GM18861 (cell line): ENCODE measurements at regions not wholly inside any gene's neighbourhood (a gene's known extent, or its start where the extent isn't known, plus 50 kb on each side); places are given as distances from the start of the nearest gene placed in this dataset.
"Not testable (repeated sequence)": the region's sequence is repeated elsewhere in the genome, so short reads cannot be mapped to it uniquely, and the experiment has no call there.

Experiments used
- ATAC-seq: cut with Tn5 transposase; IDR thresholded peaks from one replicate; pipeline ENCODE4 v1.9.1; 2021; ENCODE audit not compliant: unreplicated experiment

GRCh38 chr14:40058901-40059897 is 627.0 kb upstream of the FBXO33 start:
- no peak for ATAC-seq

DNA sequence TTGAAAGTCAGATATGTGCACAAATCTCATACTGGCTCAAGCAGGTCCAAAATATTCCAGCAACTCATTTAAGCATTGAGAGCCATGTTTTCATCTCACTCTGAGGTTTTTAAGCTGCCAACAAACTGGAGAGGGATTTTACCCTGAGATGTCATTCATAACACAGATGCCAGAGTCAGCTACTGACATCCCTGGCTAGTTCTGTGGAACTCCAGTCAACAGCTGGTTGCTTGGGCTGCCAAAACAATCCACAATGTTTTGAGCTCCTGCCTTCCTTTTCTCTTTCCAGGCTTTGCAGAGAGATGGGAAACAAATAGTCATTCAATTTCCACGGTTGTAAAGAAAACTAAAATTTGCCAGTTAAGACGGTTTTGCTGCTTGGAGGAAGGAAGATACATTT is 621.2 kb upstream of the FBXO33 start:
- no peak for ATAC-seq

- ATAC-seq, result no peak
Observed at GRCh38 chr14:40028991-40029390, 596.8 kb upstream of the FBXO33 start.

- ATAC-seq, result no peak
Observed at GRCh38 chr14:40025101-40025500, 592.9 kb upstream of the FBXO33 start.

DNA sequence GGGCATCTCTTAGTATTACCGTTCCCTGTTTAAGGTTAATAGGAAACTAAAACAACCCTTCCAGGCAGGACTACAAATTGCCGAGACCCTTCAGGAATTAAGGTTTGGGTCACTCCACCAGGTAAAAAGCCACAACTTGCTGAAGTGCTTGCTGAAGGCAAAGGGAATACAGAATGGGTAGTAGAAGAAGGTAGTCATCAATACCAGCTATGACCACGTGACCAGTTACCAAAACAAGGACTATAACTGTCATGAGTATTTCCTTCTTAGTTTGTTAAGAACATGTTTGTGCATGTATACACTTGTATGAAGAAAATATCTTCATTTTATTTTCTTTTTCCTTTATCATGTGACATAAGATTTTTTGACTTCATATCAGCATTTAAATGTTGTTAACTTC is 578.7 kb upstream of the FBXO33 start:
- no peak for ATAC-seq

- ATAC-seq, result no peak
Observed at GRCh38 chr14:40009771-40010170, 577.5 kb upstream of the FBXO33 start.

GRCh38 chr14:40008345-40008744 is 576.1 kb upstream of the FBXO33 start:
- ATAC-seq, result not testable (repeated sequence)

DNA sequence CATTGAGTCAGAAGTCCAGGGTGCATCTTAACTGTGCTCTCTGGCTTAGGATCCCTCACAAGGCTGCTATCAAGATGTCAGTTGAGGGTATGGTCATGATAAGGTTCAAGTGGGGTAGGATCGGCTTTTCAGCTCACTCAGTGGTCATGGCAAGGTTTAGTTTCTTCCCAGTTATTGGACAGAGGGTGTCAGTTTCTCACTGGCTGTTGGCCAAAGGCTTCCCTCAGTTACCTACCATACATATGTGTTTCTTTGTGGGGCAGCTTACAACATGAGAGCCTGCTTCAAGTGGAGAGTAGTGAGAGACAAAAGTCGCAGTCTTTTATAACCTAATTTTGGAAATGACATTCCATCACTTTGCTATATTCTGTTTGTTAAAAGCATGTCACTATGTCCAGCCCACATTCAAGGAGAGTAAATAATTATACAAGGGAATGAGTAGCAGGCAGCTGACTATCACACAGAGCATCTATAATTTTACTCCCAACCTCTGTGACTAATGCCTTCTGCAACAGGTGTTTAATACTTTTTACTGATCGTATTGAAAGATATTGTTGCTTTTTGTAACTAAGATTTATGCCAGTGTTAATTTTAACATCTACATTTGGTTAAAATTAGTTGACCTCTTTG is 572.8 kb upstream of the FBXO33 start:
- no peak for ATAC-seq

DNA sequence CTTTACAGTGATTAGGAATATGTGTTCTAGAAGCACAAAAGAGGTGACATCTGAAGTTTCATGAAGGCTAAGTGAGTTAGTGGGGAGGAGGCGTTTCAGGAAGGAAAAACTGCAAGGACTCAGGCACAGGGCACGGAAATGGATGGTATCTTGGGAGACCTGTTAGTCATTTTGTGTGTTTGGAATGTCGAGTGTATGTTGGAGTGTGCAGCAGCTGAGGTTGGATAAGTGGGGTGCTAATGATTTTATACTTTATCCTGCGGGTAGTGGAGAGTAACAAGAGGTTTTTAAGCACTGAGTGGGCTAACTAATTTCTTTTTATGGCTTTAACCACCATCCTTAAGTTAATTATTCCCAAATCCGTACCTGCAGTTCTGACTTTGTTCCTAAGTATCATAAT is 571.5 kb upstream of the FBXO33 start:
- no peak for ATAC-seq

GRCh38 chr14:39998854-39999253 is 566.6 kb upstream of the FBXO33 start:
- ATAC-seq, result no peak

- ATAC-seq, result no peak
Observed at GRCh38 chr14:39998114-39998513, 565.9 kb upstream of the FBXO33 start.

DNA sequence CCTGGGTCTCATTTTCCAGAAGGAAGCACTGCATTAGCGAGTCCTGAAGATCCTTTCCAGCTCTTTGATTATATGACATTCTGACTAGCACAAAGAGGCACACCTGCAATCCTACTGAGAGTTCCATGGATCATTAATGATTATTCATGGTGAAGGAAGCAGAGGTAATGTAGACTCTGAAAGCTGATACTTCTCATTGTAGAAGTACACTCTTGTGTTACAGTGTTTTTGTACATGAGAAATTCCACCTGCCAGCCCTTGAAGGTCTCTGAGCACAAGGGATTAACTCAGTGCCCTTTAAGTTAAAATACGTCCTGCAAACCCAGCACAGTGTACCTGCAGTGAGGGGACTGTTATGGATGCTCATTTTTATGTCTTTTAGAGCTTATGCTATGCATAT is 558.8 kb upstream of the FBXO33 start:
- no peak for ATAC-seq

DNA sequence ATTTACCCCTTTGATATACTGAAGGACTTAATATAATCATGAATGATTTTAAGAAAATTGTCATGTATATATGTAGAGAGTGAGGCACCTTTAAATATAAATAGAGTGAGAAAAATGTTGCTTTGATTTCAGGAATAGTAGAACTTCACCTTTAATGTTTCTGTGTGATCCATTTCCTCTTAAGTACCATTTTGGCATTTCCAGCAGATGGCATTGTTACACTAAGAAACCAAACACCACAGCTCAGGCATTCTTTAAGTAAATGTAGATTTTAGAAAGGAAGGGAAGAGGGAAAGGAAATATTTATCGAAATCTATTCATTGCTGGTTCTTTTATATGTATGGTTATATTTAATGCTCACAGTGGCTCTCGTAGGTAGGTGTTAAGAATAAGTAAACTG is 556.7 kb upstream of the FBXO33 start:
- peak; percentile 65 for ATAC-seq

- ATAC-seq, result no peak
Observed at GRCh38 chr14:39984323-39984722, 552.1 kb upstream of the FBXO33 start.

GRCh38 chr14:39977198-39977597 is 545.0 kb upstream of the FBXO33 start:
- no peak for ATAC-seq

DNA sequence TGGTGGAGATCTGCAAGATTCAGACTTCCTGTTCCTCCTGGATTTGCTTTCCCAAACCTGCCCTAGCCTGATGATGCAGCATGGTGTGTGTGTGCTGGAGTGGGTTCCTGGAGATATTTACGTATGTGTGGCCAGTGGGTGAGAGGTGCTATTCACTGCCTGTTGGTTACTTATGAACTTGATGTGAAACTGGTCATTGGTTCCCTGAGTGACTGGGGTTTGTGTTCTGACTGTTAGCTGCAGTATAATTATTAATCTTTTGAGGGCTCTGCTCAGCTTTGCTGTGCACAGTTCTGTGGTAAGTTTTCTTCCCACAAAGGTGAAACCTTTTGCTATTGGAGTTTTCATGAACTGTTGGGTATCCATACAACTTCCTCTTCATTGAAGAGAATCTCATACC is 541.8 kb upstream of the FBXO33 start:
- ATAC-seq, result peak; percentile 98

- ATAC-seq, result no peak
Observed at GRCh38 chr14:39972704-39973103, 540.5 kb upstream of the FBXO33 start.

- ATAC-seq, result no peak
Observed at GRCh38 chr14:39967885-39968284, 535.7 kb upstream of the FBXO33 start.

GRCh38 chr14:39957987-39958386 is 525.8 kb upstream of the FBXO33 start:
- ATAC-seq, result no peak

- ATAC-seq, result peak; percentile 93
Observed at GRCh38 chr14:39957290-39957689, 525.1 kb upstream of the FBXO33 start.

GRCh38 chr14:39956372-39956771 is 524.1 kb upstream of the FBXO33 start:
- no peak for ATAC-seq

DNA sequence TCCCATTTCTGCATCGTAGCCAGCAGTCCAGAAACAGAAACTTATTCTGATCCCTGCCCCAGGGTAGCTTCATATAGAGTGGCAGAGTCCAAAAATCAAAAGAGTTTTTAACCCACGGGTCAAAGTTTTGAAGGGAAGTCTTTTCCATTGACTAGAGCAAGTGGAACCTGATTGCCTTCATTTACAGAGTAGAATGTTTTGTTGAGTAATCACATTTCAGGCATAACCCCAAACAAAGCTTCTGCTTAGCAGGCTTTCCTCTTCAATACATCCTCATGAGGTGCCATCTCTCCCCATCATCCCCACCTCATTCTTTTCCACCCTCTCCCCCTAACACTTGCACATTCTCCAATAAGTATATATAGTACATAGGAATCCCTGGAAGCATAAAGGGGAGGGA is 516.0 kb upstream of the FBXO33 start:
- ATAC-seq, result no peak
